Transverse colon (tissue), 4 donors: ENCODE measurements at regions not wholly inside any gene's neighbourhood (a gene's known extent, or its start where the extent isn't known, plus 50 kb on each side); places are given as distances from the start of the nearest gene placed in this dataset.

ENCODE experiments used
- DNase-seq: peaks from one replicate; pipeline ENCODE4 v3.0.0-alpha.2; 2019
- H3K27ac ChIP-seq, 4 donors: fragments of 200-600 bp; sonication (generic); 2 replicates each; pipeline ENCODE4 v1.5.1; 2016 to 2018; ENCODE audit warnings: inconsistent platforms in 4 of 4
- H3K27me3 ChIP-seq: fragments of 200-600 bp; sonication (generic); 2 replicates; pipeline ENCODE4 v1.5.1; 2017; ENCODE audit warnings: inconsistent platforms
- H3K36me3 ChIP-seq, 4 donors: fragments of 200-600 bp; sonication (generic); 2 replicates each; pipeline ENCODE4 v1.5.1; 2017 to 2019; ENCODE audit warnings: inconsistent platforms in 4 of 4
- H3K4me1 ChIP-seq, 4 donors: fragments of 200-600 bp; sonication (generic); 2 replicates each; pipeline ENCODE4 v1.5.1; 2017 to 2020; ENCODE audit warnings: inconsistent platforms in 4 of 4
- H3K4me3 ChIP-seq, 4 donors: fragments of 200-600 bp; sonication (generic); 1 replicate in 1 of 4; 2 replicates in 3 of 4; pipeline versions ENCODE4 v1.5.1 to v1.6.1; 2017 to 2019; ENCODE audit warnings: inconsistent platforms in 4 of 4
- H3K9me3 ChIP-seq, 2 donors: fragments of 200-600 bp; sonication (generic); 2 replicates each; pipeline ENCODE4 v1.5.1; 2017 to 2019; ENCODE audit warnings: inconsistent platforms in 2 of 2
- CTCF ChIP-seq, 5 experiments: fragments of 200-600 bp in 3 of 5; fragments of 450-650 bp in 2 of 5; sonication (generic) in 3 of 5; IDR thresholded peaks; 1 replicate in 2 of 5; 2 replicates in 3 of 5; pipeline ENCODE4 v1.5.1; 2016 to 2017; ENCODE audit warnings: antibody characterized with exemption in 5 of 5, inconsistent platforms in 3 of 5, mild to moderate bottlenecking in 2 of 5, moderate library complexity in 1 of 5
- EP300 ChIP-seq: sonication (generic); formaldehyde crosslinking; IDR thresholded peaks from one replicate; pipeline ENCODE4 v1.6.1; 2017; ENCODE audit warnings: antibody characterized with exemption, low read depth
- POLR2A ChIP-seq: fragments of 450-650 bp; IDR thresholded peaks from one replicate; pipeline ENCODE4 v1.6.1; 2016; ENCODE audit warnings: antibody characterized with exemption, mild to moderate bottlenecking, moderate library complexity
- POLR2AphosphoS5 ChIP-seq, 3 donors: sonication (generic); formaldehyde crosslinking; IDR thresholded peaks; one replicate each; pipeline ENCODE4 v1.6.1; 2016; ENCODE audit warnings: antibody characterized with exemption in 3 of 3
- WGBS, 2 donors: methylation state at CpG; one replicate each; pipeline ENCODE4 v1.1.5; 2018; ENCODE audit warnings: low coverage in 1 of 2; 5-methylcytosine and 5-hydroxymethylcytosine counted together
- in situ Hi-C, 4 donors: fragments of 200-750 bp; cut with MboI; loops; one replicate each; pipeline versions ENCODE4 v1.15.0 to v1.15.1; 2017; ENCODE audit warnings: low sequenced_read_pairs in 3 of 4, low pct_ligation_motif_present in 1 of 4, low pct_unique_long_range_greater_than_20kb in 1 of 4
- intact Hi-C: fragments of 100-400 bp; cut with DNase I; formaldehyde crosslinking; loops from one replicate; pipeline ENCODE4 v1.15.1; 2023; ENCODE audit warnings: low total_unique reads

- no peak for TF ChIP-seq EP300
- TF ChIP-seq CTCF (IDR thresholded peaks at IDR 0.05), result no peak
- no peak for TF ChIP-seq POLR2AphosphoS5 (IDR thresholded peaks at IDR 0.05)
- TF ChIP-seq POLR2A, result no peak
- Histone ChIP-seq H3K27me3 (no peaks in the 10 kb centered on the region), H3K4me1 (peaks cover 0 to 13% (median 2%) of the 10 kb centered on the region in 4 donors), H3K36me3 (no peaks in the 10 kb centered on the region), H3K4me3 (no peak overlapping the region), H3K9me3 (no peaks in the 10 kb centered on the region), H3K27ac (no peak overlapping the region)
- no peak for DNase-seq
- intact Hi-C loops (loop anchor here (10.0 kb wide), 1 partner anchor 137 kb away; no protein-coding TSS in a partner anchor), in situ Hi-C loops (no loop called here)
- WGBS, 2 donors, result 81 to 100% methylated on average over 1 to 10 of the region's 10 CpGs
Observed at GRCh38 chr10:78337646-78338391, 304.2 kb downstream of the RPS24 start.

GRCh38 chr10:78338717-78339116, 305.1 kb downstream of the RPS24 start:
- no peak for DNase-seq
- H3K4me1 ChIP-seq, result peaks cover 0 to 13% (median 2%) of the 10 kb centered on the region in 4 donors
- no peaks in the 10 kb centered on the region for H3K9me3 ChIP-seq
- H3K36me3 ChIP-seq, result no peaks in the 10 kb centered on the region
- H3K4me3 ChIP-seq, result no peak overlapping the region
- in situ Hi-C loops (no loop called here), intact Hi-C loops (loop anchor here (10.0 kb wide), 1 partner anchor 136 kb away; no protein-coding TSS in a partner anchor)
- no peak overlapping the region for H3K27ac ChIP-seq
- no peaks in the 10 kb centered on the region for H3K27me3 ChIP-seq
- 87 to 90% methylated on average over 2 to 4 of the region's 4 CpGs for WGBS, 2 donors
- TF ChIP-seq EP300, result no peak
- TF ChIP-seq CTCF (IDR thresholded peaks at IDR 0.05), result no peak
- no peak for TF ChIP-seq POLR2AphosphoS5 (IDR thresholded peaks at IDR 0.05)
- TF ChIP-seq POLR2A, result no peak

- in situ Hi-C loops (no loop called here), intact Hi-C loops (loop anchor here (10.0 kb wide), 1 partner anchor 136 kb away; no protein-coding TSS in a partner anchor)
- DNase-seq, result no peak
- TF ChIP-seq EP300 (no peak), POLR2AphosphoS5 (IDR thresholded peaks at IDR 0.05) (no peak), POLR2A (no peak), CTCF (IDR thresholded peaks at IDR 0.05) (no peak)
- Histone ChIP-seq H3K4me3 (no peak overlapping the region), H3K27me3 (no peaks in the 10 kb centered on the region), H3K9me3 (no peaks in the 10 kb centered on the region), H3K36me3 (no peaks in the 10 kb centered on the region), H3K4me1 (peaks cover 0 to 13% (median 2%) of the 10 kb centered on the region in 4 donors), H3K27ac (no peak overlapping the region)
- WGBS, 2 donors, result 37 to 67% methylated on average over 2 to 4 of the region's 4 CpGs
Observed at GRCh38 chr10:78339251-78339650, 305.6 kb downstream of the RPS24 start.

GRCh38 chr10:78341953-78342614, 308.4 kb downstream of the RPS24 start:
- intact Hi-C loops, result no loop called here
- in situ Hi-C loops, result no loop called here

More at GRCh38 chr10:78341953-78342614, 308.4 kb downstream of the RPS24 start:
- H3K27me3 ChIP-seq, result no peaks in the 10 kb centered on the region
- DNase-seq, result no peak
- no peaks in the 10 kb centered on the region for H3K9me3 ChIP-seq
- no peak for TF ChIP-seq POLR2AphosphoS5 (IDR thresholded peaks at IDR 0.05)
- TF ChIP-seq EP300, result no peak
- no peak for TF ChIP-seq CTCF (IDR thresholded peaks at IDR 0.05)
- TF ChIP-seq POLR2A, result no peak
- 86 to 90% methylated on average over 7 to 8 of the region's 8 CpGs for WGBS, 2 donors
- H3K36me3 ChIP-seq, result no peaks in the 10 kb centered on the region
- no peaks in the 10 kb centered on the region for H3K4me1 ChIP-seq
- no peak overlapping the region for H3K27ac ChIP-seq
- no peak overlapping the region for H3K4me3 ChIP-seq
